ENCODE measurements at regions not wholly inside any gene's neighbourhood (a gene's known extent, or its start where the extent isn't known, plus 50 kb on each side); places are given as distances from the start of the nearest gene placed in this dataset.
"Not testable (repeated sequence)": the region's sequence is repeated elsewhere in the genome, so short reads cannot be mapped to it uniquely, and the experiment has no call there.

DNA sequence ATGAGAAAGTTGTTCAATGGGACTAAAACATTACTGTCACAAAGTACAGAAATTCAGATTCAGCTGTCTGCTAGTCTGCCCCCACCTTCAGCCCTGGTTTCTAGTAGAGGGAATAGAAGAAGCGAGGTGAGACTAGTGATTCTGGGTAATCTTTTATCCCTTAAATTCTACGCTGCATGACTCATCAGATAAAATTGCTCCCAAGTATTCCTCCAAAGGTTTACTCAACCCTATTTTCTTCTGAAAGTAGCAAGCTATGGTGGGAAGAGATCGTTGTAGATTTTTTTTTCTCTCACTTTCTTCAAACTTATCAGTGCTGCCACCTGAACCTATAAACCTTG is 318.9 kb upstream of the RIOK2 start:
- Histone ChIP-seq H3K36me3 (ENCODE audit: insufficient read depth, low read length) (no peaks in the 10 kb centered on the region), H3F3A (ENCODE audit: insufficient read depth, low read length, poor library complexity, severe bottlenecking) (no peaks in the 10 kb centered on the region), H4K20me1 (ENCODE audit: insufficient read depth) (no peaks in the 10 kb centered on the region), H3K79me2 (replicated peaks; ENCODE audit: insufficient read depth, low read length) (no peaks in the 10 kb centered on the region), H2AFZ (ENCODE audit: low read depth, low read length) (no peak overlapping the region), H3K4me2 (ENCODE audit: low read length) (no peak overlapping the region), H3K9ac (ENCODE audit: low read length) (no peak overlapping the region), H3K27me3 (ENCODE audit: insufficient read depth, low read depth, low read length) (no peaks in the 10 kb centered on the region), H3K27ac (ENCODE audit: low read length) (no peak overlapping the region), H3K9me3 (ENCODE audit: low read length) (no peaks in the 10 kb centered on the region), H3K4me3 (ENCODE audit: low read length) (no peak overlapping the region), H3K9me2 (ENCODE audit: insufficient read depth, low read length) (no peaks in the 10 kb centered on the region)
- no peak for TF ChIP-seq MXI1 (conservative IDR thresholded peaks at IDR 0.05; ENCODE audit: poor library complexity, severe bottlenecking)
- no peak for TF ChIP-seq CTCF (IDR thresholded peaks at IDR 0.05; ENCODE audit: poor library complexity, severe bottlenecking)
- no peak for TF ChIP-seq SMC3 (conservative IDR thresholded peaks at IDR 0.05; ENCODE audit: poor library complexity)
- TF ChIP-seq EZH2 (IDR thresholded peaks at IDR 0.05; ENCODE audit: borderline replicate concordance, insufficient read depth, low read length, poor library complexity, severe bottlenecking), result no peak
- no peak for TF ChIP-seq RAD21 (conservative IDR thresholded peaks at IDR 0.05)
- TF ChIP-seq, protein P1, sequence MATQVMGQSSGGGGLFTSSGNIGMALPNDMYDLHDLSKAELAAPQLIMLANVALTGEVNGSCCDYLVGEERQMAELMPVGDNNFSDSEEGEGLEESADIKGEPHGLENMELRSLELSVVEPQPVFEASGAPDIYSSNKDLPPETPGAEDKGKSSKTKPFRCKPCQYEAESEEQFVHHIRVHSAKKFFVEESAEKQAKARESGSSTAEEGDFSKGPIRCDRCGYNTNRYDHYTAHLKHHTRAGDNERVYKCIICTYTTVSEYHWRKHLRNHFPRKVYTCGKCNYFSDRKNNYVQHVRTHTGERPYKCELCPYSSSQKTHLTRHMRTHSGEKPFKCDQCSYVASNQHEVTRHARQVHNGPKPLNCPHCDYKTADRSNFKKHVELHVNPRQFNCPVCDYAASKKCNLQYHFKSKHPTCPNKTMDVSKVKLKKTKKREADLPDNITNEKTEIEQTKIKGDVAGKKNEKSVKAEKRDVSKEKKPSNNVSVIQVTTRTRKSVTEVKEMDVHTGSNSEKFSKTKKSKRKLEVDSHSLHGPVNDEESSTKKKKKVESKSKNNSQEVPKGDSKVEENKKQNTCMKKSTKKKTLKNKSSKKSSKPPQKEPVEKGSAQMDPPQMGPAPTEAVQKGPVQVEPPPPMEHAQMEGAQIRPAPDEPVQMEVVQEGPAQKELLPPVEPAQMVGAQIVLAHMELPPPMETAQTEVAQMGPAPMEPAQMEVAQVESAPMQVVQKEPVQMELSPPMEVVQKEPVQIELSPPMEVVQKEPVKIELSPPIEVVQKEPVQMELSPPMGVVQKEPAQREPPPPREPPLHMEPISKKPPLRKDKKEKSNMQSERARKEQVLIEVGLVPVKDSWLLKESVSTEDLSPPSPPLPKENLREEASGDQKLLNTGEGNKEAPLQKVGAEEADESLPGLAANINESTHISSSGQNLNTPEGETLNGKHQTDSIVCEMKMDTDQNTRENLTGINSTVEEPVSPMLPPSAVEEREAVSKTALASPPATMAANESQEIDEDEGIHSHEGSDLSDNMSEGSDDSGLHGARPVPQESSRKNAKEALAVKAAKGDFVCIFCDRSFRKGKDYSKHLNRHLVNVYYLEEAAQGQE (IDR thresholded peaks at IDR 0.05; ENCODE audit: borderline replicate concordance), result no peak
- TF ChIP-seq EP300 (conservative IDR thresholded peaks at IDR 0.05; ENCODE audit: poor library complexity, severe bottlenecking), result no peak
- no peak for TF ChIP-seq TAF1 (IDR thresholded peaks at IDR 0.05; ENCODE audit: low read depth)
- no peak for TF ChIP-seq POLR2AphosphoS5 (IDR thresholded peaks at IDR 0.05)

DNA sequence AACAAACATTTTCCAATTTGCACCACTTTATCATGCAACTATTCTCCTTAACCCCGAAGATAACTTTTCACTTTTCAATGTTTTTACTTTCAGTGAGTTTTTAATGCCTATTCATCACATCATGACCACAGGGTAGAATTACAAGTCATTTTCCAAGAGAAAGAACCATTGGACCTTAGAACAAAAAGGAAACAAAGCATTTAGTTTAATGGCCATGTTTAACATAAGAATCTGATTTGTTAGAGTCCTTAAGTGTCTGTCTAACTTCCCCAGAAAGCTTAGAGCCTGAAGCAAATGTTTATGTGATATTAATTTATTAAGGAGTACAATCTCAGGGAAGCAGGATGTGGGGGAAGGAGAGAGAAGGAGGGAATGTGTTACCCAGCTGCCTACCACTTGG is 325.8 kb upstream of the RIOK2 start:
- Histone ChIP-seq H3K9ac (ENCODE audit: low read length) (no peak overlapping the region), H3K4me3 (ENCODE audit: low read length) (no peak overlapping the region), H4K20me1 (ENCODE audit: insufficient read depth) (no peaks in the 10 kb centered on the region), H3K79me2 (replicated peaks; ENCODE audit: insufficient read depth, low read length) (no peaks in the 10 kb centered on the region), H3K27me3 (ENCODE audit: insufficient read depth, low read depth, low read length) (no peaks in the 10 kb centered on the region), H3K9me3 (ENCODE audit: low read length) (no peaks in the 10 kb centered on the region), H3F3A (ENCODE audit: insufficient read depth, low read length, poor library complexity, severe bottlenecking) (no peaks in the 10 kb centered on the region), H3K4me2 (ENCODE audit: low read length) (no peak overlapping the region), H2AFZ (ENCODE audit: low read depth, low read length) (no peak overlapping the region), H3K9me2 (ENCODE audit: insufficient read depth, low read length) (no peaks in the 10 kb centered on the region), H3K27ac (ENCODE audit: low read length) (no peak overlapping the region), H3K36me3 (ENCODE audit: insufficient read depth, low read length) (no peaks in the 10 kb centered on the region)
- TF ChIP-seq POLR2AphosphoS5 (IDR thresholded peaks at IDR 0.05) (no peak), TAF1 (IDR thresholded peaks at IDR 0.05; ENCODE audit: low read depth) (no peak), EZH2 (IDR thresholded peaks at IDR 0.05; ENCODE audit: borderline replicate concordance, insufficient read depth, low read length, poor library complexity, severe bottlenecking) (no peak), CTCF (IDR thresholded peaks at IDR 0.05; ENCODE audit: poor library complexity, severe bottlenecking) (no peak), MXI1 (conservative IDR thresholded peaks at IDR 0.05; ENCODE audit: poor library complexity, severe bottlenecking) (no peak), SMC3 (conservative IDR thresholded peaks at IDR 0.05; ENCODE audit: poor library complexity) (no peak), EP300 (conservative IDR thresholded peaks at IDR 0.05; ENCODE audit: poor library complexity, severe bottlenecking) (no peak), RAD21 (conservative IDR thresholded peaks at IDR 0.05) (no peak)
- TF ChIP-seq, protein P1 (IDR thresholded peaks at IDR 0.05; ENCODE audit: borderline replicate concordance), result no peak

DNA sequence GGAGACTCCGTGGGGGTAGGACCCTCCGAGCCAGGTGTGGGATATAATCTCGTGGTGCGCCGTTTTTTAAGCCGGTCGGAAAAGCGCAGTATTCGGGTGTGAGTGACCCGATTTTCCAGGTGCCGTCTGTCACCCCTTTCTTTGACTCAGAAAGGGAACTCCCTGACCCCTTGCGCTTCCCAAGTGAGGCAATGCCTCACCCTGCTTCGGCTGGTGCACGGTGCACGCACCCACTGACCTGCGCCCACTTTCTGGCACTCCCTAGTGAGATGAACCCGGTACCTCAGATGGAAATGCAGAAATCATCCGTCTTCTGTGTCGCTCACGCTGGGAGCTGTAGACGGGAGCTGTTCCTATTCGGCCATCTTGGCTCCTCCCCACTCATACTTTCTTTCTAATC is 336.5 kb upstream of the RIOK2 start:
- not testable (repeated sequence) for H3K9ac ChIP-seq (ENCODE audit: low read length); H3K27ac ChIP-seq (ENCODE audit: low read length); H3K4me2 ChIP-seq (ENCODE audit: low read length); H3K36me3 ChIP-seq (ENCODE audit: insufficient read depth, low read length); H3K27me3 ChIP-seq (ENCODE audit: insufficient read depth, low read depth, low read length); H4K20me1 ChIP-seq (ENCODE audit: insufficient read depth); H3K4me3 ChIP-seq (ENCODE audit: low read length); H3F3A ChIP-seq (ENCODE audit: insufficient read depth, low read length, poor library complexity, severe bottlenecking); H3K9me2 ChIP-seq (ENCODE audit: insufficient read depth, low read length); H2AFZ ChIP-seq (ENCODE audit: low read depth, low read length); H3K79me2 ChIP-seq (replicated peaks; ENCODE audit: insufficient read depth, low read length); H3K9me3 ChIP-seq (ENCODE audit: low read length)
